Stomach (tissue), 4 donors: ENCODE measurements at regions not wholly inside any gene's neighbourhood (a gene's known extent, or its start where the extent isn't known, plus 50 kb on each side); places are given as distances from the start of the nearest gene placed in this dataset.

Source experiments
- CTCF ChIP-seq, 7 experiments: fragments of 450-650 bp in 4 of 7; fragments of 200-600 bp in 3 of 7; sonication (generic) in 3 of 7; IDR thresholded peaks; one replicate each; pipeline ENCODE4 v1.5.1; 2016 to 2019; ENCODE audit warnings: antibody characterized with exemption in 7 of 7, control low read depth in 2 of 7, mild to moderate bottlenecking in 1 of 7
- EP300 ChIP-seq: sonication (generic); formaldehyde crosslinking; IDR thresholded peaks from one replicate; pipeline ENCODE4 v1.6.1; 2017; ENCODE audit warnings: antibody characterized with exemption
- POLR2A ChIP-seq, 4 donors: fragments of 450-650 bp; IDR thresholded peaks; one replicate each; pipeline ENCODE4 v1.6.1; 2016; ENCODE audit warnings: antibody characterized with exemption in 4 of 4, control low read depth in 2 of 4, mild to moderate bottlenecking in 1 of 4, moderate library complexity in 1 of 4
- POLR2AphosphoS5 ChIP-seq, 3 donors: sonication (generic); formaldehyde crosslinking; IDR thresholded peaks; one replicate each; pipeline ENCODE4 v1.6.1; 2016; ENCODE audit warnings: antibody characterized with exemption in 3 of 3

GRCh38 chrX:38879631-38880220 lies 78.5 kb downstream of the MID1IP1 start:
- TF ChIP-seq CTCF (IDR thresholded peaks at IDR 0.05): no peak
- TF ChIP-seq POLR2A (IDR thresholded peaks at IDR 0.05): no peak
- no peak for TF ChIP-seq EP300
- no peak for TF ChIP-seq POLR2AphosphoS5 (IDR thresholded peaks at IDR 0.05)
